ENCODE measurements at regions not wholly inside any gene's neighbourhood (a gene's known extent, or its start where the extent isn't known, plus 50 kb on each side); places are given as distances from the start of the nearest gene placed in this dataset.

GRCh38 chr5:173785400-173785799 lies 102.7 kb upstream of the CPEB4 start:
- TF ChIP-seq CTCF (IDR thresholded peaks at IDR 0.05; ENCODE audit: low read length), result no peak
- TF ChIP-seq EZH2 (optimal IDR thresholded peaks at IDR 0.05; ENCODE audit: low read depth, low read length), result no peak
- TF ChIP-seq EZH2phosphoT487 (IDR thresholded peaks at IDR 0.05; ENCODE audit: low read length), result no peak
